ENCODE measurements at regions not wholly inside any gene's neighbourhood (a gene's known extent, or its start where the extent isn't known, plus 50 kb on each side); places are given as distances from the start of the nearest gene placed in this dataset.

GRCh38 chr2:195118276-195118675 lies 538.8 kb upstream of the SLC39A10 start:
- H3K9me3 ChIP-seq (ENCODE audit: low read length), result no peaks in the 10 kb centered on the region
- intact Hi-C loops (cut with micrococcal nuclease; ENCODE audit: unreplicated experiment), result no loop called here
- H4K20me1 ChIP-seq (ENCODE audit: insufficient read depth, low read length), result no peaks in the 10 kb centered on the region
- no peak overlapping the region for H3K4me3 ChIP-seq (ENCODE audit: low read depth, low read length, poor library complexity, severe bottlenecking)
- no TSS peak for BruUV-seq (replicated peaks)
- no peaks in the 10 kb centered on the region for H3K36me3 ChIP-seq (ENCODE audit: insufficient read depth, low read length)
- H3K27ac ChIP-seq (ENCODE audit: low read depth, low read length, poor library complexity, severe bottlenecking), result no peak overlapping the region
- no peaks in the 10 kb centered on the region for H3K79me2 ChIP-seq (ENCODE audit: insufficient read depth, low read depth, low read length)
- DNase-seq (ENCODE audit: low spot score), result no peak
- TF ChIP-seq EZH2phosphoT487 (IDR thresholded peaks at IDR 0.05; ENCODE audit: borderline replicate concordance, low read depth, low read length), result no peak
- TF ChIP-seq, protein P1, sequence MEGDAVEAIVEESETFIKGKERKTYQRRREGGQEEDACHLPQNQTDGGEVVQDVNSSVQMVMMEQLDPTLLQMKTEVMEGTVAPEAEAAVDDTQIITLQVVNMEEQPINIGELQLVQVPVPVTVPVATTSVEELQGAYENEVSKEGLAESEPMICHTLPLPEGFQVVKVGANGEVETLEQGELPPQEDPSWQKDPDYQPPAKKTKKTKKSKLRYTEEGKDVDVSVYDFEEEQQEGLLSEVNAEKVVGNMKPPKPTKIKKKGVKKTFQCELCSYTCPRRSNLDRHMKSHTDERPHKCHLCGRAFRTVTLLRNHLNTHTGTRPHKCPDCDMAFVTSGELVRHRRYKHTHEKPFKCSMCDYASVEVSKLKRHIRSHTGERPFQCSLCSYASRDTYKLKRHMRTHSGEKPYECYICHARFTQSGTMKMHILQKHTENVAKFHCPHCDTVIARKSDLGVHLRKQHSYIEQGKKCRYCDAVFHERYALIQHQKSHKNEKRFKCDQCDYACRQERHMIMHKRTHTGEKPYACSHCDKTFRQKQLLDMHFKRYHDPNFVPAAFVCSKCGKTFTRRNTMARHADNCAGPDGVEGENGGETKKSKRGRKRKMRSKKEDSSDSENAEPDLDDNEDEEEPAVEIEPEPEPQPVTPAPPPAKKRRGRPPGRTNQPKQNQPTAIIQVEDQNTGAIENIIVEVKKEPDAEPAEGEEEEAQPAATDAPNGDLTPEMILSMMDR (conservative IDR thresholded peaks at IDR 0.05; ENCODE audit: low read length), result no peak
- no peak overlapping the region for H2AFZ ChIP-seq (ENCODE audit: low read length)
- H3K4me2 ChIP-seq (ENCODE audit: low read length), result no peak overlapping the region
- no peaks in the 10 kb centered on the region for H3K9me2 ChIP-seq (ENCODE audit: insufficient read depth, low read length)
- POLR2A ChIA-PET, result no interaction called here
- no peaks in the 10 kb centered on the region for H3K4me1 ChIP-seq (ENCODE audit: insufficient read depth, low read length, poor library complexity, severe bottlenecking)
- CTCF ChIA-PET (ENCODE audit: unreplicated experiment), result no interaction called here

DNA sequence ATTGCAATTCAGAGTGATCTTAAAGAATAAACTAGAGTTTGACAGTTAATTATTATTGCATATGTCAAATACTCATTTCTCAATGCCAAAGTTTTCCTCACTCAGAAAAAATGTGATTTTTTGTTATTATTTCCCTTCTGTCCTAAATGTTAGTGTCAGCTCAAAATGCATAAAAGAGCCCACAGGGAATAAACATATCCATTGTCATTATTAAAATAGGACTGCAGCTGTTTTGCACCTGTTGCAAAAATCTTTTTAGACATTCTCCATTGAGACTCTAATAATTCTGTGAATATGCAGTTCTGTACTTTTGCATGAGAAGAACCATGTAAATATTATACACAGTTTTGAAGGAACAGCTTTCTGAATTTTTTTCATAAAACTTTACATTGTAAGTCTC lies 540.0 kb upstream of the SLC39A10 start:
- intact Hi-C loops (cut with micrococcal nuclease; ENCODE audit: unreplicated experiment), result no loop called here
- no TSS peak for BruUV-seq (replicated peaks)
- no peaks in the 10 kb centered on the region for H3K4me1 ChIP-seq (ENCODE audit: insufficient read depth, low read length, poor library complexity, severe bottlenecking)
- H4K20me1 ChIP-seq (ENCODE audit: insufficient read depth, low read length), result no peaks in the 10 kb centered on the region
- no peak overlapping the region for H2AFZ ChIP-seq (ENCODE audit: low read length)
- no peaks in the 10 kb centered on the region for H3K9me2 ChIP-seq (ENCODE audit: insufficient read depth, low read length)
- DNase-seq (ENCODE audit: low spot score), result no peak
- H3K79me2 ChIP-seq (ENCODE audit: insufficient read depth, low read depth, low read length), result no peaks in the 10 kb centered on the region
- no peaks in the 10 kb centered on the region for H3K36me3 ChIP-seq (ENCODE audit: insufficient read depth, low read length)
- no peak overlapping the region for H3K4me2 ChIP-seq (ENCODE audit: low read length)
- no peak overlapping the region for H3K27ac ChIP-seq (ENCODE audit: low read depth, low read length, poor library complexity, severe bottlenecking)
- H3K4me3 ChIP-seq (ENCODE audit: low read depth, low read length, poor library complexity, severe bottlenecking), result no peak overlapping the region
- POLR2A ChIA-PET, result no interaction called here
- H3K9me3 ChIP-seq (ENCODE audit: low read length), result no peaks in the 10 kb centered on the region
- TF ChIP-seq, protein P1 (conservative IDR thresholded peaks at IDR 0.05; ENCODE audit: low read length), result no peak
- no peak for TF ChIP-seq EZH2phosphoT487 (IDR thresholded peaks at IDR 0.05; ENCODE audit: borderline replicate concordance, low read depth, low read length)
- CTCF ChIA-PET (ENCODE audit: unreplicated experiment), result no interaction called here

GRCh38 chr2:195115738-195116137 lies 541.3 kb upstream of the SLC39A10 start:
- no peaks in the 10 kb centered on the region for H3K9me3 ChIP-seq (ENCODE audit: low read length)
- DNase-seq (ENCODE audit: low spot score), result no peak
- no TSS peak for BruUV-seq (replicated peaks)
- H3K27ac ChIP-seq (ENCODE audit: low read depth, low read length, poor library complexity, severe bottlenecking), result no peak overlapping the region
- no peaks in the 10 kb centered on the region for H3K36me3 ChIP-seq (ENCODE audit: insufficient read depth, low read length)
- ChIA-PET CTCF (ENCODE audit: unreplicated experiment) (no interaction called here), POLR2A (interaction anchor here (1.6 kb wide), 1 partner anchor 10 kb away, joined by 4 read pairs; no protein-coding TSS in a partner anchor)
- H3K4me2 ChIP-seq (ENCODE audit: low read length), result no peak overlapping the region
- H3K4me3 ChIP-seq (ENCODE audit: low read depth, low read length, poor library complexity, severe bottlenecking), result no peak overlapping the region
- TF ChIP-seq, protein P1 (conservative IDR thresholded peaks at IDR 0.05; ENCODE audit: low read length), result no peak
- no peak for TF ChIP-seq EZH2phosphoT487 (IDR thresholded peaks at IDR 0.05; ENCODE audit: borderline replicate concordance, low read depth, low read length)
- intact Hi-C loops (cut with micrococcal nuclease; ENCODE audit: unreplicated experiment), result no loop called here
- no peaks in the 10 kb centered on the region for H3K4me1 ChIP-seq (ENCODE audit: insufficient read depth, low read length, poor library complexity, severe bottlenecking)
- no peaks in the 10 kb centered on the region for H3K9me2 ChIP-seq (ENCODE audit: insufficient read depth, low read length)
- no peaks in the 10 kb centered on the region for H4K20me1 ChIP-seq (ENCODE audit: insufficient read depth, low read length)
- H2AFZ ChIP-seq (ENCODE audit: low read length), result no peak overlapping the region
- no peaks in the 10 kb centered on the region for H3K79me2 ChIP-seq (ENCODE audit: insufficient read depth, low read depth, low read length)
